ENCODE measurements at regions not wholly inside any gene's neighbourhood (a gene's known extent, or its start where the extent isn't known, plus 50 kb on each side); places are given as distances from the start of the nearest gene placed in this dataset.

DNA sequence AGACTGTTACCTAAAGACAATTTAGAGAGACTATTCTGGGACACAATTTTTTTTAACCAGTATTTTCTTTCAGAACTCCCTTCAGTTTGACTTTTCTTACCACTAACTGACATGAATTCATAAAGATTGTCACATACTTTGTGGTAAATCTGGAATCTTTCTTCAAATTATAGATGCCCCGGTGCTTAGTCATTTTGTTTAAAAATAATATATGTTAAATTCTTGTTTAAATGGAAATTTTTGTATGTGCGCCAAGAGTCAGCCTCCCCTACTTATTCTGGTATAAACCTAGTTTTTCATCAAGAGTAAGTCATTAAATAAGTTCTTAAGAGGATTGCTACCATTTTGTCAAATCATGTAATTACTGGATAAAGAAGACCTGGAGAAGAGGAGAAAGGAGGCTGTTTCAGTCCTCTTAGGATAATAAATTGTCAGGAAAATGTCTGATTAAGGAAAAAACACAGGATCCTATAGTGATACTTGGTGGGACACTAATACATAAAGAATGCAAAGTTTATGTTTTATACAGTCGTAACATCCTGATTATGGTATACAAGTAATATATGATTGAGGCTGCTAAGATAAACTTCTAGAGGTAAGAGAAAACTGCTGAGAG lies 424.4 kb downstream of the PMP22 start:
- no peaks in the 10 kb centered on the region for H3K9me3 ChIP-seq
- no peak for TF ChIP-seq POLR2A (IDR thresholded peaks at IDR 0.05)
- TF ChIP-seq POLR2AphosphoS5 (IDR thresholded peaks at IDR 0.05; ENCODE audit: insufficient read depth in 1 of 2, low read depth in 1 of 2) = no peak
- TF ChIP-seq, protein P1, sequence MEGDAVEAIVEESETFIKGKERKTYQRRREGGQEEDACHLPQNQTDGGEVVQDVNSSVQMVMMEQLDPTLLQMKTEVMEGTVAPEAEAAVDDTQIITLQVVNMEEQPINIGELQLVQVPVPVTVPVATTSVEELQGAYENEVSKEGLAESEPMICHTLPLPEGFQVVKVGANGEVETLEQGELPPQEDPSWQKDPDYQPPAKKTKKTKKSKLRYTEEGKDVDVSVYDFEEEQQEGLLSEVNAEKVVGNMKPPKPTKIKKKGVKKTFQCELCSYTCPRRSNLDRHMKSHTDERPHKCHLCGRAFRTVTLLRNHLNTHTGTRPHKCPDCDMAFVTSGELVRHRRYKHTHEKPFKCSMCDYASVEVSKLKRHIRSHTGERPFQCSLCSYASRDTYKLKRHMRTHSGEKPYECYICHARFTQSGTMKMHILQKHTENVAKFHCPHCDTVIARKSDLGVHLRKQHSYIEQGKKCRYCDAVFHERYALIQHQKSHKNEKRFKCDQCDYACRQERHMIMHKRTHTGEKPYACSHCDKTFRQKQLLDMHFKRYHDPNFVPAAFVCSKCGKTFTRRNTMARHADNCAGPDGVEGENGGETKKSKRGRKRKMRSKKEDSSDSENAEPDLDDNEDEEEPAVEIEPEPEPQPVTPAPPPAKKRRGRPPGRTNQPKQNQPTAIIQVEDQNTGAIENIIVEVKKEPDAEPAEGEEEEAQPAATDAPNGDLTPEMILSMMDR (IDR thresholded peaks at IDR 0.05) = no peak
- no peak overlapping the region for H3K27ac ChIP-seq
- H3K27me3 ChIP-seq = no peaks in the 10 kb centered on the region
- DNase-seq (ENCODE audit: extremely low spot score in 2 of 2) = no peak
- no peaks in the 10 kb centered on the region for H3K4me1 ChIP-seq
- intact Hi-C loops (cut with DNase I) = no loop called here
- no peak overlapping the region for H3K4me3 ChIP-seq
- H3K36me3 ChIP-seq = no peaks in the 10 kb centered on the region

- TF ChIP-seq POLR2AphosphoS5 (IDR thresholded peaks at IDR 0.05; ENCODE audit: insufficient read depth in 1 of 2, low read depth in 1 of 2) (no peak), POLR2A (IDR thresholded peaks at IDR 0.05) (no peak)
- TF ChIP-seq, protein P1 (IDR thresholded peaks at IDR 0.05) = no peak
- no peak overlapping the region for H3K4me3 ChIP-seq
These were observed 426.6 kb downstream of the PMP22 start for GRCh38 chr17:14838567-14838966.

DNA sequence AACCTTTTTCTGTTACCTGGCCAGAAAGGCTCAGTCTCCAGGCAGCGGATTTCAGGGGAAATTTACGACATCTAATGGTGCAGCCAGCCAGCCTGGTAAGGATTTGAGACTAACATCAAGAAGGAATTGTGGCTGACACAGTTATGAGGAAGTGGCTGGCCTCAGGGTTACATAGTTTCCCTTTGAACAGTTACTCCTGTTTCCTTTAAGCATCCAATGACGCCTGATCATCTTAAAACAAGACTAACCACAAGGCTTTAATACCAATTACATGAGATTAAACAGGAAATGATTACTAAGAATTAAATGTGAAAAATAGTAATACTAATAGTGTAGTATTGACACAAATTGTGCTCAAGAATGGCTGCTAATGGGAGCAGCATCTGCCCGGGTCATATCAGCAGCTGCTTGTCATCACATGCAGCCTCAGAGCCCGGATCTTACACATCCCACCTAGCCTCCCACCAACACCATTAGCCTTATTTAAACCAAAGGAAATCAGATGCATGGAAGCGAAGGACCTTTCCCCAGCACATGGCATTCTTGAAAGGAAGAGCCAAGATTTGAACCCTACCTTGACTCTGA lies 431.8 kb downstream of the PMP22 start:
- TF ChIP-seq, protein P1 (IDR thresholded peaks at IDR 0.05) = no peak
- TF ChIP-seq POLR2A (IDR thresholded peaks at IDR 0.05) (no peak), POLR2AphosphoS5 (IDR thresholded peaks at IDR 0.05; ENCODE audit: insufficient read depth in 1 of 2, low read depth in 1 of 2) (no peak)
- no peaks in the 10 kb centered on the region for H3K4me1 ChIP-seq
- intact Hi-C loops (cut with DNase I) = no loop called here
- no peak for DNase-seq (ENCODE audit: extremely low spot score in 2 of 2)
- no peaks in the 10 kb centered on the region for H3K9me3 ChIP-seq
- no peaks in the 10 kb centered on the region for H3K36me3 ChIP-seq
- no peak overlapping the region for H3K4me3 ChIP-seq
- no peaks in the 10 kb centered on the region for H3K27me3 ChIP-seq
- H3K27ac ChIP-seq = no peak overlapping the region

More at GRCh38 chr17:14838567-14838966, 426.6 kb downstream of the PMP22 start:
- Histone ChIP-seq H3K27ac (no peak overlapping the region), H3K4me1 (no peaks in the 10 kb centered on the region), H3K36me3 (no peaks in the 10 kb centered on the region), H3K9me3 (no peaks in the 10 kb centered on the region), H3K27me3 (no peaks in the 10 kb centered on the region)
- intact Hi-C loops (cut with DNase I) = no loop called here
- no peak for DNase-seq (ENCODE audit: extremely low spot score in 2 of 2)

DNA sequence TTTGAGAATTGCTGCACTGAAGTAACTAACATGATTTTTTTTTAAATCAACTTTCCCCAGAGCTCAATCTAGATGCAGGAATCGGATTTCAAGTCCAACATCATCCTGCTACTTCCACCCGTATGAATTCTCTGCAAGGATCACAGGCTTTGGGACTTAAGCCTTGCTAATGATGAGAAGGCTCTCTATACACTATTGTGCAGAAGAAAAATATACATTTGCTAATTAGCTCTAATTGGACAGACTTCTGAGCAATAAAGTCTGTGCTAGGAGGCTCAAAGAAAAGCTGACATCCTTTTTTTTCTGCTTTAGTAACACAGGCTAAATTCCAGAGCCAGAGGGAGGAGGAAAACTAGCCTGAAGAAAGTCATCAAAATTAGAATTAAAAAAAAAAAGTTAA lies 433.6 kb downstream of the PMP22 start:
- intact Hi-C loops (cut with DNase I) = no loop called here
- no peaks in the 10 kb centered on the region for H3K36me3 ChIP-seq
- TF ChIP-seq, protein P1 (IDR thresholded peaks at IDR 0.05) = no peak
- TF ChIP-seq POLR2A (IDR thresholded peaks at IDR 0.05) (no peak), POLR2AphosphoS5 (IDR thresholded peaks at IDR 0.05; ENCODE audit: insufficient read depth in 1 of 2, low read depth in 1 of 2) (no peak)
- H3K27me3 ChIP-seq = no peaks in the 10 kb centered on the region
- H3K4me3 ChIP-seq = no peak overlapping the region
- DNase-seq (ENCODE audit: extremely low spot score in 2 of 2) = no peak
- no peaks in the 10 kb centered on the region for H3K4me1 ChIP-seq
- H3K27ac ChIP-seq = no peak overlapping the region
- H3K9me3 ChIP-seq = no peaks in the 10 kb centered on the region

DNA sequence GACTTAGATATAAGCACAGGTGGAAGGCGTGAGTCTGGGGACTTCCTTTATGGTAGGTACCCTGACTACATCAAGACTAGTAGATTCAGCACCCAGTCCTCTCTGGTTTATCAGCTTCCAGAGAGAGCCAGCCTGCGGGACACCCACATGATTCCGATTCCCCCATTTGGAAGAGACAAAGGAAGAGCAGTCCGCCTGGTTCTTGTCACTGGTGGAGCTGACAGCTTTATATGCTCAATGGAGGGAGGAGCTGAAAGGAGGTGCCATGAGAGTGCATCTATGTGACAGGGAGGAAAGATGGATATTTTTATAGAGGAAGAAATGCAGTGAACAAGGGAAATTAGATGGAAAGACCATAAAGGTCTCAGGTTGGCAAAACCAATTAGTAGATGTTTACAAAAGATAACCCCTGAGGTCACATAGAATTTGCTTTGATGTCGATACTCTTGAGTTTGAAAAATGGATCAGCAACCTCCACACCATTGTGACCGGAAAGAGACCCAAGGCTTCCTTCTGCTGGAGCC lies 437.7 kb downstream of the PMP22 start:
- Histone ChIP-seq H3K27ac (no peak overlapping the region), H3K27me3 (no peaks in the 10 kb centered on the region), H3K36me3 (no peaks in the 10 kb centered on the region), H3K9me3 (peaks cover 6% of the 10 kb centered on the region), H3K4me3 (no peak overlapping the region), H3K4me1 (no peaks in the 10 kb centered on the region)
- TF ChIP-seq POLR2AphosphoS5 (IDR thresholded peaks at IDR 0.05; ENCODE audit: insufficient read depth in 1 of 2, low read depth in 1 of 2) (no peak), POLR2A (IDR thresholded peaks at IDR 0.05) (no peak)
- TF ChIP-seq, protein P1 (IDR thresholded peaks at IDR 0.05) = no peak
- intact Hi-C loops (cut with DNase I) = no loop called here
- no peak for DNase-seq (ENCODE audit: extremely low spot score in 2 of 2)
